ENCODE measurements at regions not wholly inside any gene's neighbourhood (a gene's known extent, or its start where the extent isn't known, plus 50 kb on each side); places are given as distances from the start of the nearest gene placed in this dataset.

DNA sequence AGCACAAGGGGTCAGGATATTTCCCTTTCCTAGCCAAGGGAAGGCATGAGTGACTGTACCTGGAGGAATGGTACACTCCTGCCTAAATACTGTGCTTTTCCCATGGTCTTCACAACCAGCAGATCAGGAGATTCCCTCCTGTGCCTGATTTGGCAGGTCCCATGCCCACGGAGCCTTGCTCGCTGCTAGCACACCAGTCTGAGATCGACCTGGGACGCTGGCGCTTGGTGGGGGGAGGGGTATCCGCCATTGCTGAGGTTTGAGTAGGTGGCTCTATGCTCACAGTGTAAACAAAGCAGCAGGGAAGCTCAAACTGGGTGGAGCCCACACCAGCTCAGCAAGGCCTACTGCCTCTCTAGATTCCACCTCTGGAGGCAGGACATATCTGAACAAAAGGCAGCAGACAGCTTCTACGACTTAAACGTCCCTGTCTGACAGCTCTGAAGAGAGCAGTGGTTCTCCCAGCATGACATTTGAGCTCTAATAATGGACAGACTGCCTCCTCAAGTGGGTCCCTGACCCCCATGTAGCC, 486.0 kb upstream of the CHRM3 start:
- no peaks in the 10 kb centered on the region for H3K9me3 ChIP-seq (ENCODE audit: low read depth, low read length)
- no peak for DNase-seq (ENCODE audit: insufficient read length, low spot score, missing footprints)
- no peaks in the 10 kb centered on the region for H4K20me1 ChIP-seq (ENCODE audit: insufficient read depth, low read length)
- no peak overlapping the region for H3K27ac ChIP-seq (ENCODE audit: low read depth, low read length)
- H3K36me3 ChIP-seq (ENCODE audit: insufficient read depth, low read length), result no peaks in the 10 kb centered on the region
- TF ChIP-seq, protein P1, sequence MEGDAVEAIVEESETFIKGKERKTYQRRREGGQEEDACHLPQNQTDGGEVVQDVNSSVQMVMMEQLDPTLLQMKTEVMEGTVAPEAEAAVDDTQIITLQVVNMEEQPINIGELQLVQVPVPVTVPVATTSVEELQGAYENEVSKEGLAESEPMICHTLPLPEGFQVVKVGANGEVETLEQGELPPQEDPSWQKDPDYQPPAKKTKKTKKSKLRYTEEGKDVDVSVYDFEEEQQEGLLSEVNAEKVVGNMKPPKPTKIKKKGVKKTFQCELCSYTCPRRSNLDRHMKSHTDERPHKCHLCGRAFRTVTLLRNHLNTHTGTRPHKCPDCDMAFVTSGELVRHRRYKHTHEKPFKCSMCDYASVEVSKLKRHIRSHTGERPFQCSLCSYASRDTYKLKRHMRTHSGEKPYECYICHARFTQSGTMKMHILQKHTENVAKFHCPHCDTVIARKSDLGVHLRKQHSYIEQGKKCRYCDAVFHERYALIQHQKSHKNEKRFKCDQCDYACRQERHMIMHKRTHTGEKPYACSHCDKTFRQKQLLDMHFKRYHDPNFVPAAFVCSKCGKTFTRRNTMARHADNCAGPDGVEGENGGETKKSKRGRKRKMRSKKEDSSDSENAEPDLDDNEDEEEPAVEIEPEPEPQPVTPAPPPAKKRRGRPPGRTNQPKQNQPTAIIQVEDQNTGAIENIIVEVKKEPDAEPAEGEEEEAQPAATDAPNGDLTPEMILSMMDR (IDR thresholded peaks at IDR 0.05; ENCODE audit: extremely low read depth, low read depth, low read length), result no peak
- H3K4me3 ChIP-seq (ENCODE audit: insufficient read depth, low read length), result no peak overlapping the region
- no peak overlapping the region for H3K4me2 ChIP-seq (ENCODE audit: insufficient read depth, low read length)
- no peak overlapping the region for H2AFZ ChIP-seq (ENCODE audit: low read length)
- no peaks in the 10 kb centered on the region for H3K79me2 ChIP-seq (ENCODE audit: insufficient read depth, low read length)
- H3K27me3 ChIP-seq (ENCODE audit: insufficient read depth, low read length), result no peaks in the 10 kb centered on the region
- no peaks in the 10 kb centered on the region for H3K4me1 ChIP-seq (ENCODE audit: insufficient read depth, low read length)

GRCh38 chr1:238898856-238899255, 487.5 kb upstream of the CHRM3 start:
- Histone ChIP-seq H3K4me3 (ENCODE audit: insufficient read depth, low read length) (no peak overlapping the region), H3K79me2 (ENCODE audit: insufficient read depth, low read length) (no peaks in the 10 kb centered on the region), H3K27ac (ENCODE audit: low read depth, low read length) (no peak overlapping the region), H2AFZ (ENCODE audit: low read length) (no peak overlapping the region), H3K36me3 (ENCODE audit: insufficient read depth, low read length) (no peaks in the 10 kb centered on the region), H3K4me2 (ENCODE audit: insufficient read depth, low read length) (no peak overlapping the region), H3K27me3 (ENCODE audit: insufficient read depth, low read length) (no peaks in the 10 kb centered on the region), H3K9me3 (ENCODE audit: low read depth, low read length) (no peaks in the 10 kb centered on the region), H4K20me1 (ENCODE audit: insufficient read depth, low read length) (no peaks in the 10 kb centered on the region), H3K4me1 (ENCODE audit: insufficient read depth, low read length) (no peaks in the 10 kb centered on the region)
- TF ChIP-seq, protein P1 (IDR thresholded peaks at IDR 0.05; ENCODE audit: extremely low read depth, low read depth, low read length), result no peak
- DNase-seq (ENCODE audit: insufficient read length, low spot score, missing footprints), result no peak

GRCh38 chr1:238895911-238896310, 490.5 kb upstream of the CHRM3 start:
- Histone ChIP-seq H3K4me3 (ENCODE audit: insufficient read depth, low read length) (no peak overlapping the region), H2AFZ (ENCODE audit: low read length) (no peak overlapping the region), H3K4me2 (ENCODE audit: insufficient read depth, low read length) (no peak overlapping the region), H3K4me1 (ENCODE audit: insufficient read depth, low read length) (no peaks in the 10 kb centered on the region), H3K27ac (ENCODE audit: low read depth, low read length) (no peak overlapping the region), H3K36me3 (ENCODE audit: insufficient read depth, low read length) (no peaks in the 10 kb centered on the region), H3K27me3 (ENCODE audit: insufficient read depth, low read length) (no peaks in the 10 kb centered on the region), H3K9me3 (ENCODE audit: low read depth, low read length) (no peaks in the 10 kb centered on the region), H3K79me2 (ENCODE audit: insufficient read depth, low read length) (no peaks in the 10 kb centered on the region), H4K20me1 (ENCODE audit: insufficient read depth, low read length) (no peaks in the 10 kb centered on the region)
- TF ChIP-seq, protein P1 (IDR thresholded peaks at IDR 0.05; ENCODE audit: extremely low read depth, low read depth, low read length), result no peak
- no peak for DNase-seq (ENCODE audit: insufficient read length, low spot score, missing footprints)

GRCh38 chr1:238892612-238893011, 493.8 kb upstream of the CHRM3 start:
- peak overlapping the region; percentile 40 for H2AFZ ChIP-seq (ENCODE audit: low read length)
- no peaks in the 10 kb centered on the region for H4K20me1 ChIP-seq (ENCODE audit: insufficient read depth, low read length)
- no peak overlapping the region for H3K4me3 ChIP-seq (ENCODE audit: insufficient read depth, low read length)
- H3K9me3 ChIP-seq (ENCODE audit: low read depth, low read length), result no peaks in the 10 kb centered on the region
- H3K4me1 ChIP-seq (ENCODE audit: insufficient read depth, low read length), result no peaks in the 10 kb centered on the region
- H3K36me3 ChIP-seq (ENCODE audit: insufficient read depth, low read length), result no peaks in the 10 kb centered on the region
- TF ChIP-seq, protein P1 (IDR thresholded peaks at IDR 0.05; ENCODE audit: extremely low read depth, low read depth, low read length), result no peak
- no peaks in the 10 kb centered on the region for H3K27me3 ChIP-seq (ENCODE audit: insufficient read depth, low read length)
- H3K27ac ChIP-seq (ENCODE audit: low read depth, low read length), result no peak overlapping the region
- peak overlapping the region; percentile 37 for H3K4me2 ChIP-seq (ENCODE audit: insufficient read depth, low read length)
- peak; percentile 29 for DNase-seq (ENCODE audit: insufficient read length, low spot score, missing footprints)
- no peaks in the 10 kb centered on the region for H3K79me2 ChIP-seq (ENCODE audit: insufficient read depth, low read length)
